NB4 (cell line): ENCODE measurements at regions not wholly inside any gene's neighbourhood (a gene's known extent, or its start where the extent isn't known, plus 50 kb on each side); places are given as distances from the start of the nearest gene placed in this dataset.
"Not testable (repeated sequence)": the region's sequence is repeated elsewhere in the genome, so short reads cannot be mapped to it uniquely, and the experiment has no call there.

ENCODE experiments used
- POLR2A ChIP-seq: IDR thresholded peaks from 2 replicates; pipeline ENCODE4 v1.6.1; 2011; ENCODE audit warnings: mild to moderate bottlenecking; ENCODE audit not compliant: insufficient read length; ENCODE audit errors: extremely low read depth
- TF ChIP-seq, protein P1 (sequence below): IDR thresholded peaks from one replicate; pipeline ENCODE4 v1.5.1; 2012; ENCODE audit warnings: low read depth, low read length
- TF ChIP-seq, protein P2 (sequence below): IDR thresholded peaks from 2 replicates; pipeline ENCODE4 v1.6.1; 2011; ENCODE audit warnings: low read depth, low read length

DNA sequence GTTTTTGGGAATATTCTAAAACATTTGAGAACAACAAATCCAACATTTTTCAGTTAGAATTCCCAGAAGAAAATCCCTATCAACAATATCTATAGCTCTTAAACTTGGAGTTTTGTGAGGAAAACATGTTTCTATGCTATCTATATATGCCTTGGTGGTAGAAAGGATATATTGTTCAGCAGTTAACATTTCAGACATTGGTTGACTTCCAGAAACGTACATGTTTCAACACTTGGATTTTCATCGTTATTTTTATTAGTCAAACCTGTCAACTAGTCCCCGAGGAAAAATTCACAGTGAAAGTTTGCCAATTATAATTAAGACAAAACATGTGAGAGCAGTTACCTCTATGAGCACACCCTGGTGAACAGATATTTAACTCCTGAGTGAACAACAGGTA is 541.8 kb upstream of the CHD1 start:
- not testable (repeated sequence) for TF ChIP-seq POLR2A
- TF ChIP-seq, protein P1, sequence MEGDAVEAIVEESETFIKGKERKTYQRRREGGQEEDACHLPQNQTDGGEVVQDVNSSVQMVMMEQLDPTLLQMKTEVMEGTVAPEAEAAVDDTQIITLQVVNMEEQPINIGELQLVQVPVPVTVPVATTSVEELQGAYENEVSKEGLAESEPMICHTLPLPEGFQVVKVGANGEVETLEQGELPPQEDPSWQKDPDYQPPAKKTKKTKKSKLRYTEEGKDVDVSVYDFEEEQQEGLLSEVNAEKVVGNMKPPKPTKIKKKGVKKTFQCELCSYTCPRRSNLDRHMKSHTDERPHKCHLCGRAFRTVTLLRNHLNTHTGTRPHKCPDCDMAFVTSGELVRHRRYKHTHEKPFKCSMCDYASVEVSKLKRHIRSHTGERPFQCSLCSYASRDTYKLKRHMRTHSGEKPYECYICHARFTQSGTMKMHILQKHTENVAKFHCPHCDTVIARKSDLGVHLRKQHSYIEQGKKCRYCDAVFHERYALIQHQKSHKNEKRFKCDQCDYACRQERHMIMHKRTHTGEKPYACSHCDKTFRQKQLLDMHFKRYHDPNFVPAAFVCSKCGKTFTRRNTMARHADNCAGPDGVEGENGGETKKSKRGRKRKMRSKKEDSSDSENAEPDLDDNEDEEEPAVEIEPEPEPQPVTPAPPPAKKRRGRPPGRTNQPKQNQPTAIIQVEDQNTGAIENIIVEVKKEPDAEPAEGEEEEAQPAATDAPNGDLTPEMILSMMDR = not testable (repeated sequence)
- TF ChIP-seq, protein P2, sequence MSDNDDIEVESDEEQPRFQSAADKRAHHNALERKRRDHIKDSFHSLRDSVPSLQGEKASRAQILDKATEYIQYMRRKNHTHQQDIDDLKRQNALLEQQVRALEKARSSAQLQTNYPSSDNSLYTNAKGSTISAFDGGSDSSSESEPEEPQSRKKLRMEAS = not testable (repeated sequence)
